Lower leg skin (tissue), 3 donors: ENCODE measurements at regions not wholly inside any gene's neighbourhood (a gene's known extent, or its start where the extent isn't known, plus 50 kb on each side); places are given as distances from the start of the nearest gene placed in this dataset.

Experiments
- CTCF ChIP-seq, 3 donors: fragments of 450-650 bp; IDR thresholded peaks; one replicate each; pipeline ENCODE4 v1.5.1; 2016; ENCODE audit warnings: antibody characterized with exemption in 3 of 3, mild to moderate bottlenecking in 3 of 3, moderate library complexity in 2 of 3
- POLR2A ChIP-seq, 2 donors: fragments of 450-650 bp; IDR thresholded peaks; one replicate each; pipeline ENCODE4 v1.6.1; 2016 to 2017; ENCODE audit warnings: antibody characterized with exemption in 2 of 2, mild to moderate bottlenecking in 1 of 2, moderate library complexity in 1 of 2

- TF ChIP-seq CTCF (IDR thresholded peaks at IDR 0.05): no peak
- TF ChIP-seq POLR2A (IDR thresholded peaks at IDR 0.05): no peak
These were observed 52.2 kb upstream of the C1QTNF7 start for GRCh38 chr4:15375667-15376066.
